HepG2 (cell line): ENCODE measurements at regions not wholly inside any gene's neighbourhood (a gene's known extent, or its start where the extent isn't known, plus 50 kb on each side); places are given as distances from the start of the nearest gene placed in this dataset.
A peak's percentile ranks its signal among the peaks of the same experiment; 100 is the strongest.

Experiments used
- ATAC-seq: fragments of 200-7000 bp; cut with Tn5 transposase; 3 replicates; pipeline ENCODE4 v1.9.1; 2020; ENCODE audit warnings: mild to moderate bottlenecking, moderate library complexity
- BruUV-seq: library from RNA; stranded (reverse); fragments of 400-500 nt; replicated peaks from 2 replicates; lab custom pipeline; 2021; lab: Mats Ljungman, UMichigan
- CTCF ChIA-PET: fragments of 300-600 bp; formaldehyde crosslinking; extraction: SDS; loops from one replicate; lab custom pipeline; 2021; ENCODE audit warnings: low total read pairs, inconsistent platforms, low intra/inter-chr PET ratio; lab: Yijun Ruan, JAX
- POLR2A ChIA-PET: fragments of 350-600 bp; sonication (Branson Sonifier 250); formaldehyde crosslinking; loops from one replicate; lab custom pipeline; 2020; ENCODE audit warnings: antibody characterized with exemption, inconsistent platforms; lab: Yijun Ruan, JAX
- DNase-seq: peaks from one replicate; pipeline ENCODE4 v3.0.0-alpha.2; 2015; ENCODE audit warnings: low spot score
- FAIRE-seq: peaks from 3 replicates; lab custom pipeline; 2011; peaks lifted over from hg19 to GRCh38; lab: Jason Lieb, UNC
- H2AFZ ChIP-seq: one replicate; pipeline ENCODE4 v1.6.1; 2011; ENCODE audit warnings: low read length, inconsistent platforms
- H3K27ac ChIP-seq: fragments of 300-600 bp; 3 replicates; pipeline ENCODE4 v1.8.0; 2011; ENCODE audit warnings: mixed run types, mild to moderate bottlenecking, mixed read lengths, low read length, inconsistent platforms; ENCODE audit not compliant: insufficient read depth; ENCODE audit errors: extremely low read length
- H3K27me3 ChIP-seq, 2 experiments: fragments of 200-600 bp in 1 of 2; 2 replicates in 1 of 2; 3 replicates in 1 of 2; pipeline versions ENCODE4 v1.6.0 to v1.8.0; 2011; ENCODE audit warnings: low read length in 2 of 2, mild to moderate bottlenecking in 2 of 2, moderate library complexity in 2 of 2, inconsistent platforms in 1 of 2; ENCODE audit not compliant: insufficient read depth in 2 of 2, control insufficient read depth in 1 of 2
- H3K36me3 ChIP-seq, 2 experiments: fragments of 200-600 bp in 1 of 2; replicated peaks in 1 of 2; 2 replicates in 1 of 2; 3 replicates in 1 of 2; pipeline versions ENCODE4 v1.5.1 to v1.8.0; 2011; ENCODE audit warnings: low read length in 2 of 2, inconsistent platforms in 1 of 2; ENCODE audit not compliant: insufficient read depth in 2 of 2, control insufficient read depth in 1 of 2
- H3K4me1 ChIP-seq: 2 replicates; pipeline ENCODE4 v1.5.1; 2012; ENCODE audit warnings: low read length, inconsistent platforms; ENCODE audit not compliant: insufficient read depth
- H3K4me2 ChIP-seq: 2 replicates; pipeline ENCODE4 v1.6.0; 2011; ENCODE audit warnings: low read depth, low read length, inconsistent platforms
- H3K4me3 ChIP-seq, 3 experiments: fragments of 200-600 bp in 1 of 3; sonication (generic), shearing (Covaris generic) in 1 of 3; replicated peaks in 1 of 3; 2 replicates each; pipeline ENCODE4 v1.5.1; 2011 to 2016; ENCODE audit warnings: low read length in 3 of 3, inconsistent platforms in 2 of 3, low read depth in 2 of 3, mild to moderate bottlenecking in 2 of 3, control low read depth in 1 of 3, mixed read lengths in 1 of 3; ENCODE audit not compliant: insufficient read depth in 1 of 3
- H3K79me2 ChIP-seq: one replicate; pipeline ENCODE4 v1.6.1; 2011; ENCODE audit warnings: low read length, inconsistent platforms; ENCODE audit not compliant: insufficient read depth
- H3K9ac ChIP-seq: 2 replicates; pipeline ENCODE4 v1.6.0; 2011; ENCODE audit warnings: mild to moderate bottlenecking, low read depth, low read length, inconsistent platforms; ENCODE audit not compliant: insufficient read depth
- H3K9me3 ChIP-seq: 2 replicates; pipeline ENCODE4 v1.5.1; 2012; ENCODE audit warnings: mild to moderate bottlenecking, low read length
- H4K20me1 ChIP-seq: 2 replicates; pipeline ENCODE4 v1.6.0; 2011; ENCODE audit warnings: inconsistent platforms, mild to moderate bottlenecking, low read length, moderate library complexity; ENCODE audit not compliant: insufficient read depth
- ARHGAP35 ChIP-seq: sonication (generic); formaldehyde crosslinking; IDR thresholded peaks from 2 replicates; pipeline ENCODE4 v1.9.0; 2022; ENCODE audit warnings: mild to moderate bottlenecking, inconsistent platforms, moderate library complexity, missing genetic modification reagents, borderline replicate concordance
- ARID2 ChIP-seq: sonication (generic); formaldehyde crosslinking; IDR thresholded peaks from 2 replicates; pipeline ENCODE4 v1.8.1; 2022; ENCODE audit warnings: mild to moderate bottlenecking, missing genetic modification reagents, borderline replicate concordance
- BCL6 ChIP-seq: IDR thresholded peaks from 2 replicates; pipeline ENCODE4 v1.6.1; 2016; ENCODE audit warnings: missing genetic modification reagents, missing compliant biosample characterization
- BRCA1 ChIP-seq: sonication (generic); formaldehyde crosslinking; IDR thresholded peaks from 2 replicates; pipeline ENCODE4 v1.4.0; 2020; ENCODE audit warnings: missing genetic modification reagents
- HNF4G ChIP-seq, 2 experiments: sonication (generic) in 1 of 2; formaldehyde crosslinking in 1 of 2; IDR thresholded peaks; 2 replicates each; pipeline versions ENCODE4 v1.4.0 to v1.6.1; 2011 to 2020; ENCODE audit warnings: borderline replicate concordance in 2 of 2, low read depth in 2 of 2, mild to moderate bottlenecking in 2 of 2, low read length in 1 of 2, missing genetic modification reagents in 1 of 2, moderate library complexity in 1 of 2
- HNRNPL ChIP-seq: fragments of 200-400 bp; formaldehyde crosslinking; IDR thresholded peaks from 2 replicates; pipeline ENCODE4 v1.6.1; 2017; ENCODE audit warnings: mild to moderate bottlenecking, low read depth, low read length
- HNRNPUL1 ChIP-seq: fragments of 200-400 bp; formaldehyde crosslinking; IDR thresholded peaks from 2 replicates; pipeline ENCODE4 v1.6.1; 2017; ENCODE audit warnings: low read depth, mild to moderate bottlenecking, low read length, moderate library complexity
- JUNB ChIP-seq: sonication (generic); formaldehyde crosslinking; IDR thresholded peaks from 2 replicates; pipeline ENCODE4 v1.8.0; 2022; ENCODE audit warnings: missing genetic modification reagents, mild to moderate bottlenecking, borderline replicate concordance
- PHF5A ChIP-seq: IDR thresholded peaks from one replicate; pipeline ENCODE4 v1.6.1; 2018; ENCODE audit warnings: low read depth, missing genetic modification reagents; ENCODE audit not compliant: unreplicated experiment
- REPIN1 ChIP-seq: sonication (generic); formaldehyde crosslinking; IDR thresholded peaks from 2 replicates; pipeline ENCODE4 v1.8.0; 2022; ENCODE audit warnings: missing genetic modification reagents, low read depth, mild to moderate bottlenecking, borderline replicate concordance
- SETDB1 ChIP-seq: sonication (generic); formaldehyde crosslinking; IDR thresholded peaks from 2 replicates; pipeline ENCODE4 v1.5.1; 2020; ENCODE audit warnings: missing genetic modification reagents, mild to moderate bottlenecking, borderline replicate concordance
- ZFP36L1 ChIP-seq: sonication (generic); formaldehyde crosslinking; IDR thresholded peaks from 2 replicates; pipeline ENCODE4 v1.8.0; 2022; ENCODE audit warnings: mild to moderate bottlenecking, missing genetic modification reagents, moderate library complexity
- ZGPAT ChIP-seq: IDR thresholded peaks from 2 replicates; pipeline ENCODE4 v1.6.1; 2016; ENCODE audit warnings: mild to moderate bottlenecking
- ZNF20 ChIP-seq: sonication (generic); formaldehyde crosslinking; IDR thresholded peaks from 2 replicates; pipeline ENCODE4 v1.4.0; 2020; ENCODE audit warnings: mild to moderate bottlenecking, moderate library complexity, missing genetic modification reagents
- ZNF329 ChIP-seq: sonication (generic); formaldehyde crosslinking; IDR thresholded peaks from 2 replicates; pipeline ENCODE4 v1.9.0; 2021; ENCODE audit warnings: low read depth, mild to moderate bottlenecking, missing genetic modification reagents
- ZNF567 ChIP-seq: sonication (generic); formaldehyde crosslinking; IDR thresholded peaks from 2 replicates; pipeline ENCODE4 v1.8.1; 2023; ENCODE audit warnings: mild to moderate bottlenecking, missing genetic modification reagents, borderline replicate concordance
- WGBS: methylation state at CpG from one replicate; pipeline ENCODE4 v1.1.6; 2017; ENCODE audit warnings: low lambda C conversion rate; 5-methylcytosine and 5-hydroxymethylcytosine counted together
- in situ Hi-C: cut with HindIII; loops from 2 replicates; pipeline ENCODE4 v1.10.0; 2017; ENCODE audit warnings: low pct_unique_long_range_greater_than_20kb; ENCODE audit not compliant: extremely low pct_ligation_motif_present
- intact Hi-C: fragments of 100-400 bp; cut with micrococcal nuclease; formaldehyde crosslinking; loops from one replicate; pipeline ENCODE4 v1.10.0; 2022; ENCODE audit not compliant: unreplicated experiment

- CTCF ChIA-PET = no interaction called here
- Histone ChIP-seq H3K27me3 (no peaks in the 10 kb centered on the region), H2AFZ (no peak overlapping the region), H3K4me3 (no peak overlapping the region), H3K9ac (no peak overlapping the region), H3K4me1 (peaks cover 33% of the 10 kb centered on the region), H3K27ac (no peak overlapping the region), H4K20me1 (no peaks in the 10 kb centered on the region), H3K79me2 (no peaks in the 10 kb centered on the region)
- intact Hi-C loops (no loop called here), in situ Hi-C loops (no loop called here)
- no peak for FAIRE-seq
- no TSS peak for BruUV-seq
- ATAC-seq = peak; percentile 20; the same call in 1 of the 3 replicates
- DNase-seq = no peak
- TF ChIP-seq BCL6 (CRISPR knock-in tag) (0 out of 2 replicates have a peak, but pooled peaks have one; percentile 20), ZFP36L1 (CRISPR knock-in tag) (no peak), REPIN1 (CRISPR knock-in tag) (no peak), ZNF20 (CRISPR knock-in tag) (no peak), HNRNPL (no peak), ARID2 (CRISPR knock-in tag) (no peak), HNRNPUL1 (no peak)
- TF ChIP-seq, all 625 proteins: peak for 1
- Histone ChIP-seq H3K36me3 (no peaks in the 10 kb centered on the region), H3K4me2 (no peak overlapping the region), H3K9me3 (no peaks in the 10 kb centered on the region)
- POLR2A ChIA-PET = no interaction called here
- 28% methylated on average over 3 of the region's 3 CpGs for WGBS
Observed at GRCh38 chr3:72547183-72547582, 301.1 kb downstream of the SHQ1 start.

- DNase-seq (no peak), ATAC-seq (no peak), FAIRE-seq (no peak)
- Histone ChIP-seq H3K36me3 (no peaks in the 10 kb centered on the region), H3K9ac (no peak overlapping the region), H2AFZ (no peak overlapping the region), H4K20me1 (no peaks in the 10 kb centered on the region), H3K79me2 (no peaks in the 10 kb centered on the region), H3K4me1 (peaks cover 16% of the 10 kb centered on the region), H3K9me3 (no peaks in the 10 kb centered on the region), H3K27me3 (no peaks in the 10 kb centered on the region), H3K27ac (no peak overlapping the region), H3K4me3 (no peak overlapping the region), H3K4me2 (no peak overlapping the region)
- TF ChIP-seq ZGPAT (no peak), BRCA1 (no peak), ARHGAP35 (CRISPR knock-in tag) (no peak), ZNF329 (no peak), PHF5A (CRISPR knock-in tag) (no peak), JUNB (CRISPR knock-in tag) (no peak), SETDB1 (CRISPR knock-in tag) (no peak), ZNF567 (CRISPR knock-in tag) (no peak), HNF4G (IDR thresholded peaks at IDR 0.05; ENCODE audit: borderline replicate concordance, low read depth, low read length) (no peak), HNF4G (CRISPR knock-in tag; IDR thresholded peaks at IDR 0.05; ENCODE audit: borderline replicate concordance, low read depth) (no peak)
- no TSS peak for BruUV-seq
- 55% methylated on average over 4 of the region's 4 CpGs for WGBS
- CTCF ChIA-PET = no interaction called here
- intact Hi-C loops (no loop called here), in situ Hi-C loops (no loop called here)
- POLR2A ChIA-PET = no interaction called here
Observed at GRCh38 chr3:72544239-72544638, 304.0 kb downstream of the SHQ1 start.
